ENCODE measurements at regions not wholly inside any gene's neighbourhood (a gene's known extent, or its start where the extent isn't known, plus 50 kb on each side); places are given as distances from the start of the nearest gene placed in this dataset.

DNA sequence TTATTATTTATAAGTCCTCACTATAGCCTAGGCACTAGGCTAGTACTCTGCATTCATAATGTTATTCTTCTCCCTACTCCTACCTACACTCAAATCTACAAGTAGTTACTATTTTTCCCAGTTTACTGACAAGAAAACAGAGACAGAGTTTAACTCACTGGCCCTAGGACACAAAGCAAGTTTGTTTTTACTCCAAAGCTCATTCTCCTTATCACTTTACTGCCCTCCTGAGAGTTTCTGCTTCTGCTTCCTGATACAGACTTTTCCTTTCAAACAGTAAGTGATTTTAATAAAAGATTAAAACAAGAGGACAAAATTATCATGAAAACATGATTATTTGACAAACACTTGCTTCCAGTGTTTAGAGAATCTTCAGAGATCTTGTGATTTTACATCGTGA lies 60.6 kb upstream of the CADPS start:
- no peaks in the 10 kb centered on the region for H3K9me2 ChIP-seq (ENCODE audit: low read depth, low read length)

GRCh38 chr3:62936626-62937254 lies 61.5 kb upstream of the CADPS start:
- Histone ChIP-seq H3K4me3 (ENCODE audit: low read depth, low read length, poor library complexity, severe bottlenecking) (no peak overlapping the region), H4K20me1 (ENCODE audit: insufficient read depth, low read length) (no peaks in the 10 kb centered on the region), H3K79me2 (ENCODE audit: insufficient read depth, low read length) (no peaks in the 10 kb centered on the region), H3K27me3 (ENCODE audit: insufficient read depth, low read length) (no peaks in the 10 kb centered on the region), H3K4me2 (ENCODE audit: low read length) (no peak overlapping the region), H3K9me3 (ENCODE audit: low read length) (peaks cover 3% of the 10 kb centered on the region; the same call in 1 of the 2 replicates), H3K36me3 (ENCODE audit: insufficient read depth, low read length) (no peaks in the 10 kb centered on the region), H3K9me2 (ENCODE audit: low read depth, low read length) (no peaks in the 10 kb centered on the region), H3K4me1 (ENCODE audit: insufficient read depth, low read length, severe bottlenecking) (peaks cover 9% of the 10 kb centered on the region), H3F3A (ENCODE audit: insufficient read depth, low read length) (no peaks in the 10 kb centered on the region), H3K9ac (ENCODE audit: low read length) (no peak overlapping the region), H2AFZ (ENCODE audit: low read length) (no peak overlapping the region), H3K27ac (ENCODE audit: low read depth, low read length, poor library complexity, severe bottlenecking) (no peak overlapping the region)
- TF ChIP-seq EZH2 (IDR thresholded peaks at IDR 0.05; ENCODE audit: borderline replicate concordance, low read length), result no peak
- TF ChIP-seq, protein P1, sequence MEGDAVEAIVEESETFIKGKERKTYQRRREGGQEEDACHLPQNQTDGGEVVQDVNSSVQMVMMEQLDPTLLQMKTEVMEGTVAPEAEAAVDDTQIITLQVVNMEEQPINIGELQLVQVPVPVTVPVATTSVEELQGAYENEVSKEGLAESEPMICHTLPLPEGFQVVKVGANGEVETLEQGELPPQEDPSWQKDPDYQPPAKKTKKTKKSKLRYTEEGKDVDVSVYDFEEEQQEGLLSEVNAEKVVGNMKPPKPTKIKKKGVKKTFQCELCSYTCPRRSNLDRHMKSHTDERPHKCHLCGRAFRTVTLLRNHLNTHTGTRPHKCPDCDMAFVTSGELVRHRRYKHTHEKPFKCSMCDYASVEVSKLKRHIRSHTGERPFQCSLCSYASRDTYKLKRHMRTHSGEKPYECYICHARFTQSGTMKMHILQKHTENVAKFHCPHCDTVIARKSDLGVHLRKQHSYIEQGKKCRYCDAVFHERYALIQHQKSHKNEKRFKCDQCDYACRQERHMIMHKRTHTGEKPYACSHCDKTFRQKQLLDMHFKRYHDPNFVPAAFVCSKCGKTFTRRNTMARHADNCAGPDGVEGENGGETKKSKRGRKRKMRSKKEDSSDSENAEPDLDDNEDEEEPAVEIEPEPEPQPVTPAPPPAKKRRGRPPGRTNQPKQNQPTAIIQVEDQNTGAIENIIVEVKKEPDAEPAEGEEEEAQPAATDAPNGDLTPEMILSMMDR (IDR thresholded peaks at IDR 0.05; ENCODE audit: low read length), result no peak

More for the DNA sequence above, 60.6 kb upstream of the CADPS start:
- no peak overlapping the region for H2AFZ ChIP-seq (ENCODE audit: low read length)
- no peak overlapping the region for H3K9ac ChIP-seq (ENCODE audit: low read length)
- TF ChIP-seq, protein P1 (IDR thresholded peaks at IDR 0.05; ENCODE audit: low read length), result no peak
- no peak for TF ChIP-seq EZH2 (IDR thresholded peaks at IDR 0.05; ENCODE audit: borderline replicate concordance, low read length)
- H3K27me3 ChIP-seq (ENCODE audit: insufficient read depth, low read length), result no peaks in the 10 kb centered on the region
- peaks cover 3% of the 10 kb centered on the region; the same call in 1 of the 2 replicates for H3K9me3 ChIP-seq (ENCODE audit: low read length)
- H3K27ac ChIP-seq (ENCODE audit: low read depth, low read length, poor library complexity, severe bottlenecking), result no peak overlapping the region
- no peaks in the 10 kb centered on the region for H3F3A ChIP-seq (ENCODE audit: insufficient read depth, low read length)
- H3K36me3 ChIP-seq (ENCODE audit: insufficient read depth, low read length), result no peaks in the 10 kb centered on the region
- no peak overlapping the region for H3K4me3 ChIP-seq (ENCODE audit: low read depth, low read length, poor library complexity, severe bottlenecking)
- peaks cover 9% of the 10 kb centered on the region for H3K4me1 ChIP-seq (ENCODE audit: insufficient read depth, low read length, severe bottlenecking)
- H4K20me1 ChIP-seq (ENCODE audit: insufficient read depth, low read length), result no peaks in the 10 kb centered on the region
- no peak overlapping the region for H3K4me2 ChIP-seq (ENCODE audit: low read length)
- no peaks in the 10 kb centered on the region for H3K79me2 ChIP-seq (ENCODE audit: insufficient read depth, low read length)

DNA sequence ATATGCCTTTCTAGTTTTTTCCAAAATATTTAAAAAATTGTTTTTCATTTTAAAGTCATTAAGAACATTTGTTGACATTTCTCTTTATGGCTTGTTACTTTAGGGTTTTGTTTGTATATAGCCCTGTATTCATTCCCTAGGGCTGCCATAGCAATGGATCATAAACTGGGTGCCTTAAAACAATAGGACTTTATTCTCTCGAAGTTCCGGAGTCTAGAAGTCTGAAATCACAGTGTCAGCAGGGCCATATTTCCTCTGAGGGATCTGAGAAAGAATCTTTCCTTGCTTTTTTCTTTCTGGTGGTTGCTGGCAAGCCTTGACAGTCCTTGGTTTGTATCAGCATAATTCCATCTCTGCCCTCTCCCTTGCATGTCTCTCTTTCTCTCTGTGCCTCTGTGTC lies 63.4 kb upstream of the CADPS start:
- no peaks in the 10 kb centered on the region for H3K9me2 ChIP-seq (ENCODE audit: low read depth, low read length)
- no peaks in the 10 kb centered on the region for H3K79me2 ChIP-seq (ENCODE audit: insufficient read depth, low read length)
- H4K20me1 ChIP-seq (ENCODE audit: insufficient read depth, low read length), result no peaks in the 10 kb centered on the region
- H3K4me1 ChIP-seq (ENCODE audit: insufficient read depth, low read length, severe bottlenecking), result peaks cover 9% of the 10 kb centered on the region
- TF ChIP-seq EZH2 (IDR thresholded peaks at IDR 0.05; ENCODE audit: borderline replicate concordance, low read length), result no peak
- TF ChIP-seq, protein P1 (IDR thresholded peaks at IDR 0.05; ENCODE audit: low read length), result no peak
- peaks cover 3% of the 10 kb centered on the region; the same call in 1 of the 2 replicates for H3K9me3 ChIP-seq (ENCODE audit: low read length)
- H2AFZ ChIP-seq (ENCODE audit: low read length), result no peak overlapping the region
- H3K9ac ChIP-seq (ENCODE audit: low read length), result no peak overlapping the region
- H3K4me3 ChIP-seq (ENCODE audit: low read depth, low read length, poor library complexity, severe bottlenecking), result no peak overlapping the region
- no peak overlapping the region for H3K27ac ChIP-seq (ENCODE audit: low read depth, low read length, poor library complexity, severe bottlenecking)
- no peaks in the 10 kb centered on the region for H3K27me3 ChIP-seq (ENCODE audit: insufficient read depth, low read length)
- H3K4me2 ChIP-seq (ENCODE audit: low read length), result no peak overlapping the region
- no peaks in the 10 kb centered on the region for H3K36me3 ChIP-seq (ENCODE audit: insufficient read depth, low read length)
- H3F3A ChIP-seq (ENCODE audit: insufficient read depth, low read length), result no peaks in the 10 kb centered on the region
